ENCODE measurements at regions not wholly inside any gene's neighbourhood (a gene's known extent, or its start where the extent isn't known, plus 50 kb on each side); places are given as distances from the start of the nearest gene placed in this dataset.

GRCh38 chr13:79966059-79966458 is 374.9 kb downstream of the SPRY2 start:
- H3K27me3 Mint-ChIP-seq: no peaks in the 10 kb centered on the region

GRCh38 chr13:79946556-79946955 is 394.4 kb downstream of the SPRY2 start:
- ATAC-seq (ENCODE audit: poor library complexity) (no peak), DNase-seq (no peak)
- POLR2A ChIA-PET: no interaction called here
- Histone ChIP-seq H3K27me3 (ENCODE audit: control insufficient read depth in 1 of 2, insufficient read depth in 2 of 2, low read length in 2 of 2) (no peaks in the 10 kb centered on the region), H3K4me1 (ENCODE audit: insufficient read depth, low read length) (no peaks in the 10 kb centered on the region), H3K4me3 (ENCODE audit: low read length) (no peak overlapping the region), H3K27ac (ENCODE audit: low read depth in 1 of 2, low read length in 2 of 2) (no peak overlapping the region), H3K9me3 (ENCODE audit: control insufficient read depth in 1 of 2, insufficient read depth in 1 of 2, low read length in 2 of 2) (no peaks in the 10 kb centered on the region), H3K36me3 (ENCODE audit: insufficient read depth, low read length) (no peaks in the 10 kb centered on the region)
- CTCF ChIA-PET: no interaction called here
- intact Hi-C loops (cut with DNase I, micrococcal nuclease): no loop called here
- no peak for TF ChIP-seq CTCF (IDR thresholded peaks at IDR 0.05)
- Mint-ChIP-seq H3K4me1 (ENCODE audit: low read depth) (no peaks in the 10 kb centered on the region), H3K9me3 (no peaks in the 10 kb centered on the region), H3K4me3 (no peak overlapping the region), H3K36me3 (ENCODE audit: low read depth) (no peaks in the 10 kb centered on the region), H3K27ac (no peak overlapping the region), H3K27me3 (no peaks in the 10 kb centered on the region)

More at GRCh38 chr13:79966059-79966458, 374.9 kb downstream of the SPRY2 start:
- Mint-ChIP-seq H3K4me3 (no peak overlapping the region), H3K4me1 (ENCODE audit: low read depth) (no peaks in the 10 kb centered on the region), H3K27ac (no peak overlapping the region), H3K9me3 (peaks cover 11% of the 10 kb centered on the region), H3K36me3 (ENCODE audit: low read depth) (no peaks in the 10 kb centered on the region)
- intact Hi-C loops (cut with DNase I, micrococcal nuclease): no loop called here
- no peak for TF ChIP-seq CTCF (IDR thresholded peaks at IDR 0.05)
- POLR2A ChIA-PET: no interaction called here
- Histone ChIP-seq H3K4me3 (ENCODE audit: low read length) (no peak overlapping the region), H3K27me3 (ENCODE audit: control insufficient read depth in 1 of 2, insufficient read depth in 2 of 2, low read length in 2 of 2) (no peaks in the 10 kb centered on the region), H3K4me1 (ENCODE audit: insufficient read depth, low read length) (no peaks in the 10 kb centered on the region), H3K27ac (ENCODE audit: low read depth in 1 of 2, low read length in 2 of 2) (no peak overlapping the region), H3K36me3 (ENCODE audit: insufficient read depth, low read length) (no peaks in the 10 kb centered on the region), H3K9me3 (ENCODE audit: control insufficient read depth in 1 of 2, insufficient read depth in 1 of 2, low read length in 2 of 2) (no peaks in the 10 kb centered on the region)
- DNase-seq (no peak), ATAC-seq (ENCODE audit: poor library complexity) (no peak)
- CTCF ChIA-PET: no interaction called here

GRCh38 chr13:79943346-79944023 is 397.4 kb downstream of the SPRY2 start:
- no peaks in the 10 kb centered on the region for H3K9me3 Mint-ChIP-seq
- Histone ChIP-seq H3K36me3 (ENCODE audit: insufficient read depth, low read length) (no peaks in the 10 kb centered on the region), H3K4me1 (ENCODE audit: insufficient read depth, low read length) (no peaks in the 10 kb centered on the region), H3K27ac (ENCODE audit: low read depth in 1 of 2, low read length in 2 of 2) (no peak overlapping the region), H3K4me3 (ENCODE audit: low read length) (no peak overlapping the region), H3K9me3 (ENCODE audit: control insufficient read depth in 1 of 2, insufficient read depth in 1 of 2, low read length in 2 of 2) (no peaks in the 10 kb centered on the region), H3K27me3 (ENCODE audit: control insufficient read depth in 1 of 2, insufficient read depth in 2 of 2, low read length in 2 of 2) (no peaks in the 10 kb centered on the region)
- ChIA-PET CTCF (no interaction called here), POLR2A (no interaction called here)
- no peak overlapping the region for H3K27ac Mint-ChIP-seq
- ATAC-seq (ENCODE audit: poor library complexity) (no peak), DNase-seq (no peak)
- H3K27me3 Mint-ChIP-seq: no peaks in the 10 kb centered on the region
- intact Hi-C loops (cut with DNase I, micrococcal nuclease): no loop called here
- H3K36me3 Mint-ChIP-seq (ENCODE audit: low read depth): no peaks in the 10 kb centered on the region
- H3K4me1 Mint-ChIP-seq (ENCODE audit: low read depth): no peaks in the 10 kb centered on the region
- TF ChIP-seq CTCF (IDR thresholded peaks at IDR 0.05): no peak
- H3K4me3 Mint-ChIP-seq: no peak overlapping the region

All from CD4-positive, alpha-beta T cell (primary cell).